B cell (primary cell): ENCODE measurements at regions not wholly inside any gene's neighbourhood (a gene's known extent, or its start where the extent isn't known, plus 50 kb on each side); places are given as distances from the start of the nearest gene placed in this dataset.
"Not testable (repeated sequence)": the region's sequence is repeated elsewhere in the genome, so short reads cannot be mapped to it uniquely, and the experiment has no call there.

Experiments used
- ATAC-seq: fragments of 200-7000 bp; cut with Tn5 transposase; one replicate; pipeline ENCODE4 v1.10.0; 2021; ENCODE audit warnings: low read depth, mild to moderate bottlenecking, moderate number of reproducible peaks, moderate library complexity
- CTCF ChIA-PET: fragments of 350-600 bp; sonication (Branson Sonifier 250); formaldehyde crosslinking; loops from one replicate; lab custom pipeline; 2021; ENCODE audit warnings: antibody characterized with exemption, inconsistent platforms; lab: Charles Lee
- POLR2A ChIA-PET: fragments of 350-600 bp; sonication (Branson Sonifier 250); formaldehyde crosslinking; loops from one replicate; lab custom pipeline; 2021; ENCODE audit warnings: antibody characterized with exemption; lab: Charles Lee
- DNase-seq: peaks from one replicate; pipeline ENCODE4 v3.0.0; 2013
- H2AFZ ChIP-seq: 2 replicates; pipeline ENCODE4 v1.6.1; 2012; ENCODE audit warnings: mild to moderate bottlenecking, low read depth, low read length; ENCODE audit not compliant: insufficient read depth, poor library complexity, severe bottlenecking
- H3K27ac ChIP-seq, 2 donors: 1 replicate in 1 of 2; 2 replicates in 1 of 2; pipeline ENCODE4 v1.5.1; 2012 to 2013; ENCODE audit warnings: low read length in 2 of 2, mild to moderate bottlenecking in 2 of 2, moderate library complexity in 1 of 2
- H3K27me3 ChIP-seq, 4 experiments: fragments of 200-600 bp in 1 of 4; sonication (generic) in 1 of 4; replicated peaks in 1 of 4; 1 replicate in 2 of 4; 2 replicates in 2 of 4; pipeline versions ENCODE4 v1.6.1 to v1.7.0; 2013 to 2016; ENCODE audit warnings: low read length in 3 of 4, mild to moderate bottlenecking in 2 of 4, mixed read lengths in 1 of 4, moderate library complexity in 1 of 4; ENCODE audit not compliant: insufficient read depth in 4 of 4, control insufficient read depth in 3 of 4; ENCODE audit errors: control extremely low read depth in 1 of 4
- H3K36me3 ChIP-seq, 2 experiments: replicated peaks in 1 of 2; 1 replicate in 1 of 2; 2 replicates in 1 of 2; pipeline versions ENCODE4 v1.6.1 to v1.7.1; 2013; ENCODE audit warnings: low read length in 1 of 2; ENCODE audit not compliant: insufficient read depth in 2 of 2, control insufficient read depth in 1 of 2; ENCODE audit errors: control extremely low read depth in 1 of 2, extremely low read depth in 1 of 2
- H3K4me1 ChIP-seq, 2 donors: fragments of 200-600 bp in 1 of 2; sonication (generic) in 1 of 2; 1 replicate in 1 of 2; 2 replicates in 1 of 2; pipeline versions ENCODE4 v1.5.1 to v1.6.1; 2013 to 2017; ENCODE audit warnings: low read length in 2 of 2; ENCODE audit not compliant: control insufficient read depth in 2 of 2, insufficient read depth in 2 of 2
- H3K4me2 ChIP-seq: replicated peaks from 2 replicates; pipeline ENCODE3; 2012; ENCODE audit warnings: mild to moderate bottlenecking, low read depth, low read length; ENCODE audit not compliant: poor library complexity, severe bottlenecking
- H3K4me3 ChIP-seq, 5 experiments: fragments of 200-600 bp in 1 of 5; sonication (generic) in 1 of 5; 1 replicate in 3 of 5; 2 replicates in 2 of 5; pipeline versions ENCODE4 v1.5.1 to v1.7.0; 2011 to 2016; ENCODE audit warnings: low read length in 4 of 5, mild to moderate bottlenecking in 4 of 5, low read depth in 2 of 5, control low read depth in 1 of 5, moderate library complexity in 1 of 5; ENCODE audit not compliant: insufficient read depth in 1 of 5; ENCODE audit errors: control extremely low read depth in 1 of 5, extremely low read depth in 1 of 5
- H3K79me2 ChIP-seq: fragments of 200-600 bp; sonication (generic); one replicate; pipeline ENCODE4 v1.6.0; 2016; ENCODE audit warnings: low read length; ENCODE audit not compliant: control insufficient read depth, insufficient read depth
- H3K9ac ChIP-seq: fragments of 200-600 bp; sonication (generic); 2 replicates; pipeline ENCODE4 v1.6.1; 2017; ENCODE audit warnings: mild to moderate bottlenecking, low read length, moderate library complexity
- H3K9me3 ChIP-seq, 3 donors: one replicate each; pipeline versions ENCODE4 v1.6.1 to v1.7.1; 2013; ENCODE audit warnings: low read length in 2 of 3; ENCODE audit not compliant: control insufficient read depth in 2 of 3, insufficient read depth in 1 of 3; ENCODE audit errors: control extremely low read depth in 1 of 3
- H4K20me1 ChIP-seq: 2 replicates; pipeline ENCODE4 v1.6.0; 2012; ENCODE audit warnings: mild to moderate bottlenecking, low read length; ENCODE audit not compliant: insufficient read depth, control insufficient read depth, poor library complexity, severe bottlenecking
- H3K27ac Mint-ChIP-seq: one replicate; pipeline ENCODE4 v1.8.0; 2021; ENCODE audit warnings: mixed read lengths
- H3K27me3 Mint-ChIP-seq: one replicate; pipeline ENCODE4 v1.8.0; 2021; ENCODE audit warnings: mixed read lengths
- H3K4me1 Mint-ChIP-seq: one replicate; pipeline ENCODE4 v1.8.0; 2021; ENCODE audit warnings: mixed read lengths
- H3K4me3 Mint-ChIP-seq: one replicate; pipeline ENCODE4 v1.8.0; 2021; ENCODE audit warnings: mixed read lengths
- H3K9me3 Mint-ChIP-seq: one replicate; pipeline ENCODE4 v1.8.0; 2022; ENCODE audit warnings: mixed read lengths; ENCODE audit not compliant: insufficient read depth
- CTCF ChIP-seq: fragments of 200-600 bp; IDR thresholded peaks from one replicate; pipeline ENCODE4 v1.8.0; 2022; ENCODE audit warnings: antibody characterized with exemption, mild to moderate bottlenecking
- EZH2 ChIP-seq: IDR thresholded peaks from 2 replicates; pipeline ENCODE4 v1.6.1; 2012; ENCODE audit warnings: borderline replicate concordance, low read depth, mild to moderate bottlenecking, moderate library complexity, low read length; ENCODE audit not compliant: insufficient read depth, poor library complexity, severe bottlenecking
- WGBS: methylation state at CpG from one replicate; pipeline ENCODE4 v1.1.5; 2013; ENCODE audit warnings: missing lambda C conversion rate; ENCODE audit not compliant: insufficient coverage; 5-methylcytosine and 5-hydroxymethylcytosine counted together
- intact Hi-C: fragments of 100-400 bp; cut with micrococcal nuclease; formaldehyde crosslinking; loops from one replicate; pipeline ENCODE4 v1.10.0; 2022

- Histone ChIP-seq H3K79me2 (no peaks in the 10 kb centered on the region), H3K4me1 (no peaks in the 10 kb centered on the region), H3K9ac (no peak overlapping the region), H3K4me3 (no peak overlapping the region), H3K9me3 (no peaks in the 10 kb centered on the region), H3K27me3 (no peaks in the 10 kb centered on the region), H2AFZ (no peak overlapping the region), H4K20me1 (no peaks in the 10 kb centered on the region), H3K36me3 (no peaks in the 10 kb centered on the region), H3K4me2 (no peak overlapping the region), H3K27ac (no peak overlapping the region)
- WGBS: 89% methylated on average over 1 of the region's 2 CpGs
- no peaks in the 10 kb centered on the region for H3K4me1 Mint-ChIP-seq
- ATAC-seq (no peak), DNase-seq (no peak)
- no peaks in the 10 kb centered on the region for H3K27me3 Mint-ChIP-seq
- H3K9me3 Mint-ChIP-seq: peaks cover 5% of the 10 kb centered on the region
- TF ChIP-seq CTCF: no peak
- no peak for TF ChIP-seq EZH2
- CTCF ChIA-PET: no interaction called here
- intact Hi-C loops: no loop called here
- POLR2A ChIA-PET: no interaction called here
- H3K27ac Mint-ChIP-seq: no peak overlapping the region
- H3K4me3 Mint-ChIP-seq: no peak overlapping the region
Measured at GRCh38 chr10:23585666-23586065, 146.8 kb downstream of the OTUD1 start.

GRCh38 chr10:23595278-23595677, 156.4 kb downstream of the OTUD1 start:
- H3K4me1 ChIP-seq, H3K27ac Mint-ChIP-seq, H3K27me3 ChIP-seq, H2AFZ ChIP-seq, H3K4me1 Mint-ChIP-seq, ATAC-seq, H4K20me1 ChIP-seq, DNase-seq, POLR2A ChIA-PET, CTCF ChIA-PET, H3K4me3 ChIP-seq, intact Hi-C loops, H3K4me2 ChIP-seq, H3K36me3 ChIP-seq, H3K27me3 Mint-ChIP-seq, H3K4me3 Mint-ChIP-seq, H3K9ac ChIP-seq, H3K27ac ChIP-seq, H3K79me2 ChIP-seq: not testable (repeated sequence)
- peaks cover 12% of the 10 kb centered on the region for H3K9me3 Mint-ChIP-seq
- 89% methylated on average over 8 of the region's 10 CpGs for WGBS
- H3K9me3 ChIP-seq: peaks cover 0 to 11% (median 0%) of the 10 kb centered on the region in 3 donors
